ENCODE measurements at regions not wholly inside any gene's neighbourhood (a gene's known extent, or its start where the extent isn't known, plus 50 kb on each side); places are given as distances from the start of the nearest gene placed in this dataset.

DNA sequence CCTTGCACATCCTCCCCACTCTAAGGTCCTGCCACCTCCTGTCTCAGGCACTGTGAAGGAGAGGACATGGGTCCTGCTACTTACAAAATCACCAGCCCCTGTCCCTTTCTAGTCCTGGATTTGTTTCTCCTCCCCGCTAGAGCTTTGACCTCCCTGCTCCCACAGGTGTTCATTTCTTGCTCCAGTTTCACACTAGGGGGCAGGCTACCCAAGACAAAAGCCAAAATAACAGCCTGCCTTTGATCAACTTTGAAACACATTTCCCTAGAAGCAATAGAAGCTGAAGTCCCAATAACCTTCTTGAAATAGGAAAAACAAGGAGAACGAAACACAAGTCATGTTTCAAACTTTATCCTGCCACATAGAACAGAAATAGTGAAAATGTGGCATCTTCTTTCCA lies 164.4 kb downstream of the QDPR start:
- Histone ChIP-seq H3K4me1 (ENCODE audit: insufficient read depth, low read length, poor library complexity, severe bottlenecking) (no peaks in the 10 kb centered on the region), H3K27me3 (replicated peaks; ENCODE audit: insufficient read depth, low read depth, low read length, poor library complexity) (no peaks in the 10 kb centered on the region), H3K9me3 (ENCODE audit: low read depth, low read length, poor library complexity, severe bottlenecking) (no peaks in the 10 kb centered on the region), H3K36me3 (ENCODE audit: insufficient read depth, low read length, poor library complexity, severe bottlenecking) (no peaks in the 10 kb centered on the region), H3K27ac (ENCODE audit: low read depth, low read length, poor library complexity, severe bottlenecking) (no peak overlapping the region), H3K4me3 (ENCODE audit: low read depth, low read length, poor library complexity, severe bottlenecking) (no peak overlapping the region)
- ChIA-PET CTCF (interaction anchor here (0.7 to 1.1 kb wide), 2 partner anchors 100 to 125 kb away, joined by 4 read pairs; no protein-coding TSS in a partner anchor), POLR2A (ENCODE audit: low non-redundant PET) (no interaction called here)
- intact Hi-C loops (cut with micrococcal nuclease; ENCODE audit: unreplicated experiment), result loop anchor here (5.0 kb wide), 1 partner anchor 100 kb away; no protein-coding TSS in a partner anchor
- peak; percentile 45 for DNase-seq (ENCODE audit: low spot score)
- BruUV-seq (replicated peaks), result no TSS peak
- TF ChIP-seq EZH2 (IDR thresholded peaks at IDR 0.05; ENCODE audit: borderline replicate concordance, low read depth, low read length, poor library complexity, severe bottlenecking), result no peak
- TF ChIP-seq, protein P1, sequence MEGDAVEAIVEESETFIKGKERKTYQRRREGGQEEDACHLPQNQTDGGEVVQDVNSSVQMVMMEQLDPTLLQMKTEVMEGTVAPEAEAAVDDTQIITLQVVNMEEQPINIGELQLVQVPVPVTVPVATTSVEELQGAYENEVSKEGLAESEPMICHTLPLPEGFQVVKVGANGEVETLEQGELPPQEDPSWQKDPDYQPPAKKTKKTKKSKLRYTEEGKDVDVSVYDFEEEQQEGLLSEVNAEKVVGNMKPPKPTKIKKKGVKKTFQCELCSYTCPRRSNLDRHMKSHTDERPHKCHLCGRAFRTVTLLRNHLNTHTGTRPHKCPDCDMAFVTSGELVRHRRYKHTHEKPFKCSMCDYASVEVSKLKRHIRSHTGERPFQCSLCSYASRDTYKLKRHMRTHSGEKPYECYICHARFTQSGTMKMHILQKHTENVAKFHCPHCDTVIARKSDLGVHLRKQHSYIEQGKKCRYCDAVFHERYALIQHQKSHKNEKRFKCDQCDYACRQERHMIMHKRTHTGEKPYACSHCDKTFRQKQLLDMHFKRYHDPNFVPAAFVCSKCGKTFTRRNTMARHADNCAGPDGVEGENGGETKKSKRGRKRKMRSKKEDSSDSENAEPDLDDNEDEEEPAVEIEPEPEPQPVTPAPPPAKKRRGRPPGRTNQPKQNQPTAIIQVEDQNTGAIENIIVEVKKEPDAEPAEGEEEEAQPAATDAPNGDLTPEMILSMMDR (conservative IDR thresholded peaks at IDR 0.05; ENCODE audit: low read depth, low read length), result peak; percentile 73

DNA sequence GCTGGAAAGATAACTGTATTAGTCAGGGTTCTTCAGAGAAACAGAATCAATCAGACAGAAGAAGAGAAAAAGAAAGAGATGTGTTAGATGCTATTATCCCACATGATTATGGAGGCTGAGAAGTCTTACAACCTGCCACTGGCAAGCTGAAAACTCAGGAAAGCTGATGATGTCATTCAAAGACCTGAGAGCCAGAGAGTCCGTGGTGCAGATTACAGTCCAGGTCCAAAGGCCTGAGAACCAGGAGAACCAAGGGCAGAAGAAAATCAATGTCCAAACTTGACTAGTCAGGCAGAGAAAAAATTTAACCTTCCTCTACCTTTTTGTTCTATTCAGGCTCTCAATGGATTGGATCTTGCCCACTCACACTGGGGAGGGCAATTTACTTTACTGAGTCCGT lies 172.5 kb downstream of the QDPR start:
- Histone ChIP-seq H3K4me1 (ENCODE audit: insufficient read depth, low read length, poor library complexity, severe bottlenecking) (no peaks in the 10 kb centered on the region), H3K36me3 (ENCODE audit: insufficient read depth, low read length, poor library complexity, severe bottlenecking) (no peaks in the 10 kb centered on the region), H3K27me3 (replicated peaks; ENCODE audit: insufficient read depth, low read depth, low read length, poor library complexity) (no peaks in the 10 kb centered on the region), H3K27ac (ENCODE audit: low read depth, low read length, poor library complexity, severe bottlenecking) (no peak overlapping the region), H3K4me3 (ENCODE audit: low read depth, low read length, poor library complexity, severe bottlenecking) (no peak overlapping the region), H3K9me3 (ENCODE audit: low read depth, low read length, poor library complexity, severe bottlenecking) (no peaks in the 10 kb centered on the region)
- intact Hi-C loops (cut with micrococcal nuclease; ENCODE audit: unreplicated experiment), result no loop called here
- CTCF ChIA-PET, result interaction anchor here (0.6 kb wide), 1 partner anchor 35 kb away, joined by 10 read pairs; no protein-coding TSS in a partner anchor
- DNase-seq (ENCODE audit: low spot score), result no peak
- no TSS peak for BruUV-seq (replicated peaks)
- no peak for TF ChIP-seq EZH2 (IDR thresholded peaks at IDR 0.05; ENCODE audit: borderline replicate concordance, low read depth, low read length, poor library complexity, severe bottlenecking)
- TF ChIP-seq, protein P1 (conservative IDR thresholded peaks at IDR 0.05; ENCODE audit: low read depth, low read length), result no peak
- POLR2A ChIA-PET (ENCODE audit: low non-redundant PET), result no interaction called here

DNA sequence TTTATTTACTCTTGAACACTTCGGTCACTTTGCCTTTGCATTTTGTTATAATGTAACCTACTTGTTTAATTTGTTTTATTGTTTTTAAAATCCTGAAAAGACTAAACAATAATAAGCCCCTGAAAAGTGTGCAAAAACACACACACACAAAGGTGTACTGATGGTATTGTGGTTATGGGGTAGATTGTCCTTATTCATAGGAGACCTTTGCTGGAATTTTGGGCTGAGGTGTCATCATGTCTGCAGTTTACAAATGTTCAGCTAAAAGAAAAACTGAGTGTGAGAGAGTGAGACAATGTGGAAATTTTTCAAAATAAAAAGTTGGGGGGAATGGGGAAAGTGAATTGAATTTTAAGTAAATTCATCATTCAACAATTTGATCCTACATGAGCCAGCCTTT lies 174.9 kb downstream of the QDPR start:
- no peak for DNase-seq (ENCODE audit: low spot score)
- no peak overlapping the region for H3K27ac ChIP-seq (ENCODE audit: low read depth, low read length, poor library complexity, severe bottlenecking)
- POLR2A ChIA-PET (ENCODE audit: low non-redundant PET), result no interaction called here
- no peak overlapping the region for H3K4me3 ChIP-seq (ENCODE audit: low read depth, low read length, poor library complexity, severe bottlenecking)
- BruUV-seq (replicated peaks), result no TSS peak
- intact Hi-C loops (cut with micrococcal nuclease; ENCODE audit: unreplicated experiment), result no loop called here
- H3K4me1 ChIP-seq (ENCODE audit: insufficient read depth, low read length, poor library complexity, severe bottlenecking), result no peaks in the 10 kb centered on the region
- CTCF ChIA-PET, result no interaction called here
- H3K9me3 ChIP-seq (ENCODE audit: low read depth, low read length, poor library complexity, severe bottlenecking), result no peaks in the 10 kb centered on the region
- no peaks in the 10 kb centered on the region for H3K27me3 ChIP-seq (replicated peaks; ENCODE audit: insufficient read depth, low read depth, low read length, poor library complexity)
- H3K36me3 ChIP-seq (ENCODE audit: insufficient read depth, low read length, poor library complexity, severe bottlenecking), result no peaks in the 10 kb centered on the region
- TF ChIP-seq, protein P1 (conservative IDR thresholded peaks at IDR 0.05; ENCODE audit: low read depth, low read length), result no peak
- TF ChIP-seq EZH2 (IDR thresholded peaks at IDR 0.05; ENCODE audit: borderline replicate concordance, low read depth, low read length, poor library complexity, severe bottlenecking), result no peak
